H9 (cell line): ENCODE measurements at regions not wholly inside any gene's neighbourhood (a gene's known extent, or its start where the extent isn't known, plus 50 kb on each side); places are given as distances from the start of the nearest gene placed in this dataset.

ENCODE experiments used
- DNase-seq: peaks from one replicate; pipeline ENCODE4 v3.0.0-alpha.2; 2017
- H2AFZ ChIP-seq: one replicate; pipeline ENCODE4 v1.6.1; 2013; ENCODE audit warnings: mild to moderate bottlenecking, low read length, control low read depth, moderate library complexity
- H2AK5ac ChIP-seq: 2 replicates; pipeline ENCODE4 v1.6.1; 2013; ENCODE audit warnings: low read length, control low read depth, mixed read lengths; ENCODE audit not compliant: insufficient read length
- H2BK120ac ChIP-seq: one replicate; pipeline ENCODE4 v1.6.1; 2013; ENCODE audit warnings: low read depth, mild to moderate bottlenecking, low read length, control low read depth, inconsistent platforms; ENCODE audit not compliant: poor library complexity, severe bottlenecking
- H2BK12ac ChIP-seq: 2 replicates; pipeline ENCODE4 v1.6.1; 2013; ENCODE audit warnings: low read length, control low read depth, mixed read lengths, low read depth; ENCODE audit not compliant: insufficient read length
- H2BK15ac ChIP-seq: 2 replicates; pipeline ENCODE4 v1.6.1; 2013; ENCODE audit warnings: low read depth, low read length, control low read depth
- H2BK20ac ChIP-seq: one replicate; pipeline ENCODE4 v1.6.1; 2013; ENCODE audit warnings: low read depth, mild to moderate bottlenecking, low read length, control low read depth, inconsistent platforms; ENCODE audit not compliant: poor library complexity, severe bottlenecking
- H2BK5ac ChIP-seq: 2 replicates; pipeline ENCODE4 v1.6.1; 2013; ENCODE audit warnings: low read length, control low read depth, mixed read lengths; ENCODE audit not compliant: insufficient read length
- H3K14ac ChIP-seq: 2 replicates; pipeline ENCODE4 v1.6.1; 2013; ENCODE audit warnings: low read length, control low read depth; ENCODE audit not compliant: insufficient read depth
- H3K18ac ChIP-seq: 2 replicates; pipeline ENCODE4 v1.6.1; 2013; ENCODE audit warnings: low read depth, mild to moderate bottlenecking, mixed read lengths, low read length, control low read depth; ENCODE audit not compliant: insufficient read length
- H3K23ac ChIP-seq: 2 replicates; pipeline ENCODE4 v1.6.1; 2013; ENCODE audit warnings: low read length, control low read depth, mixed read lengths, low read depth; ENCODE audit not compliant: insufficient read length
- H3K23me2 ChIP-seq: 2 replicates; pipeline ENCODE4 v1.6.1; 2013; ENCODE audit warnings: low read depth, mild to moderate bottlenecking, mixed read lengths, low read length, control low read depth; ENCODE audit not compliant: insufficient read length, poor library complexity, severe bottlenecking
- H3K27ac ChIP-seq: 2 replicates; pipeline ENCODE4 v1.5.1; 2013; ENCODE audit warnings: low read length, control low read depth, mixed read lengths, low read depth; ENCODE audit not compliant: insufficient read length
- H3K27me3 ChIP-seq: 2 replicates; pipeline ENCODE4 v1.6.1; 2013; ENCODE audit warnings: low read length, control low read depth, inconsistent platforms; ENCODE audit not compliant: insufficient read depth
- H3K4ac ChIP-seq: 2 replicates; pipeline ENCODE4 v1.6.1; 2013; ENCODE audit warnings: low read depth, mild to moderate bottlenecking, control low read depth, inconsistent platforms, low read length, moderate library complexity
- H3K4me1 ChIP-seq: 2 replicates; pipeline ENCODE4 v1.6.1; 2013; ENCODE audit warnings: low read length, control low read depth, inconsistent platforms; ENCODE audit not compliant: insufficient read depth
- H3K4me2 ChIP-seq: 2 replicates; pipeline ENCODE4 v1.6.1; 2013; ENCODE audit warnings: low read length, control low read depth, mixed read lengths; ENCODE audit not compliant: insufficient read length, insufficient read depth
- H3K56ac ChIP-seq: 2 replicates; pipeline ENCODE4 v1.6.1; 2013; ENCODE audit warnings: low read depth, mild to moderate bottlenecking, mixed read lengths, low read length, control low read depth; ENCODE audit not compliant: insufficient read length
- H3K79me1 ChIP-seq: 2 replicates; pipeline ENCODE4 v1.6.1; 2013; ENCODE audit warnings: low read depth, mild to moderate bottlenecking, moderate library complexity, low read length, control low read depth, inconsistent platforms; ENCODE audit not compliant: insufficient read depth, poor library complexity, severe bottlenecking
- H3K79me2 ChIP-seq: 2 replicates; pipeline ENCODE4 v1.6.1; 2013; ENCODE audit warnings: low read length, control low read depth, inconsistent platforms; ENCODE audit not compliant: insufficient read depth
- H3K9ac ChIP-seq: 2 replicates; pipeline ENCODE4 v1.6.1; 2013; ENCODE audit warnings: low read length, control low read depth, mixed read lengths; ENCODE audit not compliant: insufficient read length; ENCODE audit errors: extremely low read depth
- H3K9me3 ChIP-seq: one replicate; pipeline ENCODE4 v1.6.1; 2013; ENCODE audit warnings: low read depth, low read length, inconsistent platforms; ENCODE audit not compliant: control insufficient read depth
- H3T11ph ChIP-seq: one replicate; pipeline ENCODE4 v1.6.1; 2013; ENCODE audit warnings: mild to moderate bottlenecking, low read length, control low read depth, inconsistent platforms
- H4K20me1 ChIP-seq: one replicate; pipeline ENCODE4 v1.6.1; 2013; ENCODE audit not compliant: control insufficient read depth, insufficient read length, insufficient read depth
- H4K5ac ChIP-seq: 2 replicates; pipeline ENCODE4 v1.6.1; 2013; ENCODE audit warnings: low read depth, mild to moderate bottlenecking, mixed read lengths, low read length, control low read depth; ENCODE audit not compliant: insufficient read length
- H4K8ac ChIP-seq: replicated peaks from 2 replicates; pipeline ENCODE4 v1.6.1; 2013; ENCODE audit warnings: low read length, control low read depth, mixed read lengths, low read depth; ENCODE audit not compliant: insufficient read length
- H4K91ac ChIP-seq: 2 replicates; pipeline ENCODE4 v1.6.1; 2013; ENCODE audit warnings: low read depth, mild to moderate bottlenecking, moderate library complexity, mixed read lengths, low read length, control low read depth; ENCODE audit not compliant: insufficient read length
- H3K27ac Mint-ChIP-seq, 3 experiments: 2 replicates in 2 of 3; 3 replicates in 1 of 3; pipeline ENCODE4 v1.8.0; 2020 to 2021; ENCODE audit warnings: mixed read lengths in 3 of 3, mild to moderate bottlenecking in 1 of 3, moderate library complexity in 1 of 3
- H3K27me3 Mint-ChIP-seq: 2 replicates; pipeline ENCODE4 v1.8.0; 2021; ENCODE audit warnings: low read depth, mild to moderate bottlenecking, moderate library complexity, mixed read lengths
- H3K36me3 Mint-ChIP-seq, 3 experiments: 2 replicates in 2 of 3; 3 replicates in 1 of 3; pipeline ENCODE4 v1.8.0; 2020 to 2021; ENCODE audit warnings: low read depth in 3 of 3, mixed read lengths in 3 of 3; ENCODE audit not compliant: insufficient read depth in 1 of 3
- H3K4me1 Mint-ChIP-seq, 2 experiments: 2 replicates each; pipeline ENCODE4 v1.8.0; 2020; ENCODE audit warnings: mixed read lengths in 2 of 2
- H3K4me3 Mint-ChIP-seq, 2 experiments: 2 replicates in 1 of 2; 3 replicates in 1 of 2; pipeline ENCODE4 v1.8.0; 2020 to 2021; ENCODE audit warnings: mild to moderate bottlenecking in 2 of 2, mixed read lengths in 2 of 2, moderate library complexity in 1 of 2
- H3K9me3 Mint-ChIP-seq, 2 experiments: 2 replicates in 1 of 2; 3 replicates in 1 of 2; pipeline ENCODE4 v1.8.0; 2020; ENCODE audit warnings: mild to moderate bottlenecking in 2 of 2, mixed read lengths in 2 of 2, moderate library complexity in 1 of 2
- CTCF ChIP-seq: fragments of 200-600 bp; sonication (generic); conservative IDR thresholded peaks from 3 replicates; pipeline ENCODE4 v1.8.0; 2021; ENCODE audit warnings: antibody characterized with exemption, mild to moderate bottlenecking
- WGBS: extraction: QIAGEN DNeasy Blood & Tissue Kit; methylation state at CpG from one replicate; pipeline ENCODE4 v1.1.7; 2013; ENCODE audit warnings: missing lambda C conversion rate, low lambda C conversion rate, mixed read lengths; ENCODE audit not compliant: insufficient read length; ENCODE audit errors: extremely low coverage; 5-methylcytosine and 5-hydroxymethylcytosine counted together

GRCh38 chr4:127506283-127506682 is 126.5 kb upstream of the INTU start:
- Mint-ChIP-seq H3K4me1 (peaks cover 24% of the 10 kb centered on the region in 2 experiments), H3K9me3 (no peaks in the 10 kb centered on the region), H3K36me3 (no peaks in the 10 kb centered on the region), H3K27ac (no peak overlapping the region), H3K27me3 (no peaks in the 10 kb centered on the region), H3K4me3 (no peak overlapping the region)
- H4K20me1 ChIP-seq: no peaks in the 10 kb centered on the region
- no peak overlapping the region for H3K14ac ChIP-seq
- no peak overlapping the region for H3K9ac ChIP-seq
- no CpG with 5 or more reads among the region's 1 CpG for WGBS
- no peaks in the 10 kb centered on the region for H3K27me3 ChIP-seq
- no peak overlapping the region for H3K4me2 ChIP-seq
- no peak overlapping the region for H2BK20ac ChIP-seq
- H2BK120ac ChIP-seq: no peak overlapping the region
- H3K23me2 ChIP-seq: no peaks in the 10 kb centered on the region
- no peak overlapping the region for H2BK15ac ChIP-seq
- H2BK5ac ChIP-seq: no peak overlapping the region
- no peak overlapping the region for H3K4ac ChIP-seq
- no peak overlapping the region for H3T11ph ChIP-seq
- no peak overlapping the region for H4K5ac ChIP-seq
- H4K91ac ChIP-seq: no peak overlapping the region
- no peak overlapping the region for H2AK5ac ChIP-seq
- no peaks in the 10 kb centered on the region for H3K9me3 ChIP-seq
- H3K18ac ChIP-seq: no peak overlapping the region
- no peak overlapping the region for H3K56ac ChIP-seq
- no peak for TF ChIP-seq CTCF
- no peak overlapping the region for H3K23ac ChIP-seq
- no peak overlapping the region for H2BK12ac ChIP-seq
- H4K8ac ChIP-seq: no peak overlapping the region
- H3K79me1 ChIP-seq: no peaks in the 10 kb centered on the region
- DNase-seq: no peak
- no peak overlapping the region for H3K27ac ChIP-seq
- no peaks in the 10 kb centered on the region for H3K79me2 ChIP-seq
- H2AFZ ChIP-seq: no peak overlapping the region
- H3K4me1 ChIP-seq: peaks cover 2% of the 10 kb centered on the region; the same call in 1 of the 2 replicates
